BLaER1 treated with 17β-estradiol and CSF1 and Interleukin-3, amounts not matched to agents 10 nM and 100 nM (cell line): ENCODE measurements at regions not wholly inside any gene's neighbourhood (a gene's known extent, or its start where the extent isn't known, plus 50 kb on each side); places are given as distances from the start of the nearest gene placed in this dataset.

Experiments used
- H3K27ac ChIP-seq, 11 experiments: shearing (Covaris generic); formaldehyde crosslinking; 2 replicates each; pipeline ENCODE4 v1.8.1; 2022
- H3K27me3 ChIP-seq, 11 experiments: shearing (Covaris generic); formaldehyde crosslinking; 2 replicates each; pipeline ENCODE4 v1.8.1; 2022
- H3K36me3 ChIP-seq, 11 experiments: shearing (Covaris generic); formaldehyde crosslinking; 2 replicates each; pipeline ENCODE4 v1.8.1; 2022
- H3K4me1 ChIP-seq, 10 experiments: shearing (Covaris generic); formaldehyde crosslinking; 2 replicates each; pipeline ENCODE4 v1.8.1; 2022
- H3K4me2 ChIP-seq, 11 experiments: shearing (Covaris generic); formaldehyde crosslinking; 2 replicates each; pipeline ENCODE4 v1.8.1; 2022
- H3K4me3 ChIP-seq, 10 experiments: shearing (Covaris generic); formaldehyde crosslinking; 2 replicates each; pipeline ENCODE4 v1.8.1; 2022
- H3K9ac ChIP-seq, 11 experiments: shearing (Covaris generic); formaldehyde crosslinking; 2 replicates each; pipeline ENCODE4 v1.8.1; 2022
- H3K9me3 ChIP-seq, 11 experiments: shearing (Covaris generic); formaldehyde crosslinking; replicated peaks in 1 of 11; 2 replicates each; pipeline ENCODE4 v1.8.1; 2022
- H4K20me1 ChIP-seq, 11 experiments: shearing (Covaris generic); formaldehyde crosslinking; 2 replicates each; pipeline ENCODE4 v1.8.1; 2022
- Cebpa-rat ChIP-seq, 11 experiments: shearing (Covaris generic); IDR thresholded peaks; 2 replicates each; pipeline ENCODE4 v1.8.1; 2022

GRCh38 chr14:36066636-36067035 is 109.9 kb downstream of the PTCSC3 start:
- Histone ChIP-seq H4K20me1 (no peaks in the 10 kb centered on the region; a peak in 1 of 22 replicates), H3K9me3 (no peaks in the 10 kb centered on the region), H3K4me2 (0 out of 22 replicates have a peak overlapping the region, but pooled peaks of 1 of the 11 experiments have one; percentile 58), H3K4me1 (peaks cover 9 to 30% (median 25%) of the 10 kb centered on the region in 10 experiments), H3K9ac (no peak overlapping the region), H3K4me3 (no peak overlapping the region), H3K27me3 (no peaks in the 10 kb centered on the region), H3K27ac (no peak overlapping the region), H3K36me3 (no peaks in the 10 kb centered on the region)
- no peak for TF ChIP-seq Cebpa-rat (IDR thresholded peaks at IDR 0.05)

- Histone ChIP-seq H3K27ac (no peak overlapping the region), H3K4me1 (peaks cover 12 to 30% (median 25%) of the 10 kb centered on the region in 10 experiments), H3K4me2 (no peak overlapping the region), H4K20me1 (no peaks in the 10 kb centered on the region; a peak in 1 of 22 replicates), H3K4me3 (no peak overlapping the region), H3K27me3 (no peaks in the 10 kb centered on the region), H3K36me3 (no peaks in the 10 kb centered on the region), H3K9ac (no peak overlapping the region), H3K9me3 (no peaks in the 10 kb centered on the region)
- TF ChIP-seq Cebpa-rat (IDR thresholded peaks at IDR 0.05): no peak
Measured at GRCh38 chr14:36065831-36066230, 110.7 kb downstream of the PTCSC3 start.

DNA sequence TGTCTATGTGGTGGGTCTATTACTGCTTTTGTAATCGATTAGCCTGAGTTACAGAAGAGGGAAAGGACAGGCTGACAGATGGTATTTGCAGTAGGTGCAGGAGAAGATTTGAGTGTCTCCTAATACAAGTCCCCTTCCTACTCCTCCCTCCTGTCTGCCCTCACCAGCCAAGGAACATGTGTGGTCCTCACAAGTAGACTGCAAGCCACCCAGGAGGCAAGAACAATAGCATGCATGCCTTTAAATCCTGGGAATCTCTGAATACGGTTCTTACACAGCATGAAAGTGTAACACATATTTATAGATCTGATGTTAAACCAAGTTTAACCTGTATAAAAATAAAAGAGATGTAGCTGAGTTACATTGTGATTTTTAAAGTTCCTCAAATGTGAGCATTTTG is 117.0 kb downstream of the PTCSC3 start:
- Histone ChIP-seq H3K27ac (no peak overlapping the region), H4K20me1 (no peaks in the 10 kb centered on the region), H3K4me1 (0 out of 20 replicates have a peak, but pooled peaks cover 0 to 3% (median 0%) of the 10 kb centered on the region in 10 experiments), H3K9ac (no peak overlapping the region), H3K4me2 (no peak overlapping the region), H3K36me3 (no peaks in the 10 kb centered on the region), H3K27me3 (no peaks in the 10 kb centered on the region), H3K4me3 (no peak overlapping the region), H3K9me3 (no peaks in the 10 kb centered on the region)
- TF ChIP-seq Cebpa-rat (IDR thresholded peaks at IDR 0.05): no peak

DNA sequence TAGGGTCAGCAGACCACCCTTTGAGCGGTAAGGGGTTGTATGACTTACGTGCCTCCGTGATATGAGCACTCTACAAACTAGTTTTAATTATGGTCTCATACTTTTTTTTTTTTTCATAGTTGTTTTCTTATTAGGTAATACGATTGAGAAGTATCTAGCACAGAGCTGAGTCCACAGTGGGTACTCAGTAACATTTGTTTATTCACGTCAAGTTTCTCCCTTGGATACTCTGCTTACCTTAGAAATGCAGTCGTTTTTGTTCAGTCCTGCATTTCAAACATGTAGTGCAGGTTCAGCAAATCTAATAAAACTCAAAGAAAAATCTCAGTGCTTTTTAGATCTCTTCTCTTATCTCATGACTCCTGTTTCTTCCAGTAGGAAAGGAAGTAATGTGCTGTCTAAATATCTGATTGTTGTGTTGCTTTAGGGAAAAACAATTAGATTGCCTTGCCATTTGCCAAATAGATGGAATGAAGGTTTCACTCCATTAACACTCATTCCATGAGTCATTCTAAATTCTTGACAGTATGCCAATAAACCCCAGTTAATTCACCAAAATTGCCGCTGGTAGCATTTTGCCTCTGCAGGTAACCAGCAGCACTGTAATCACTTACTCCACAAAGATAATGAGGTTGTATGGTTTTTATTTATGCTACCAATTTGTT is 118.9 kb downstream of the PTCSC3 start:
- no peaks in the 10 kb centered on the region for H3K27me3 ChIP-seq
- no peaks in the 10 kb centered on the region for H3K9me3 ChIP-seq
- H3K4me1 ChIP-seq: 0 out of 20 replicates have a peak, but pooled peaks cover 0 to 3% (median 0%) of the 10 kb centered on the region in 10 experiments
- H3K4me3 ChIP-seq: no peak overlapping the region
- no peak overlapping the region for H3K4me2 ChIP-seq
- H3K9ac ChIP-seq: no peak overlapping the region
- H3K27ac ChIP-seq: no peak overlapping the region
- H4K20me1 ChIP-seq: no peaks in the 10 kb centered on the region
- H3K36me3 ChIP-seq: no peaks in the 10 kb centered on the region
- no peak for TF ChIP-seq Cebpa-rat (IDR thresholded peaks at IDR 0.05)

DNA sequence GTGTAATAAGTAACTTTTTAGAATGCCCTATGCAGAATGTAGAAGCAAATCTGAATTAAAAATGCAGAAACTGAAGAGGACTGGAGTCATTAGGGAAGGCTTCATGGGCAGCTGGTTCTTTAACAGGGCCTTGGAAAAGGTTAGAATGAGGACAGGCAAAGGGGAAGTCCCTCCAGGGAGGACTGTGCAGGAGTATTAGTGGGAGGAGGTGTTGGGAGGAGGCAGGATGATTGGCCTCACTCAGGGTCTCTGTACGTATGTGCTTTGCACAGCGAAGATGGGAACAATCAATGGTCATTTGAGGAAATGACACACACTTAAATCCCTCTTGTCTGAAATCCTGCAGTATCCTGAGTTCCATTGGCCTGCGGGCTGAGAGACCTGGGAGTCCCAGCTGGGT is 119.7 kb downstream of the PTCSC3 start:
- Histone ChIP-seq H3K36me3 (no peaks in the 10 kb centered on the region), H3K4me1 (0 out of 20 replicates have a peak, but pooled peaks cover 0 to 3% (median 0%) of the 10 kb centered on the region in 10 experiments), H3K9ac (no peak overlapping the region)

DNA sequence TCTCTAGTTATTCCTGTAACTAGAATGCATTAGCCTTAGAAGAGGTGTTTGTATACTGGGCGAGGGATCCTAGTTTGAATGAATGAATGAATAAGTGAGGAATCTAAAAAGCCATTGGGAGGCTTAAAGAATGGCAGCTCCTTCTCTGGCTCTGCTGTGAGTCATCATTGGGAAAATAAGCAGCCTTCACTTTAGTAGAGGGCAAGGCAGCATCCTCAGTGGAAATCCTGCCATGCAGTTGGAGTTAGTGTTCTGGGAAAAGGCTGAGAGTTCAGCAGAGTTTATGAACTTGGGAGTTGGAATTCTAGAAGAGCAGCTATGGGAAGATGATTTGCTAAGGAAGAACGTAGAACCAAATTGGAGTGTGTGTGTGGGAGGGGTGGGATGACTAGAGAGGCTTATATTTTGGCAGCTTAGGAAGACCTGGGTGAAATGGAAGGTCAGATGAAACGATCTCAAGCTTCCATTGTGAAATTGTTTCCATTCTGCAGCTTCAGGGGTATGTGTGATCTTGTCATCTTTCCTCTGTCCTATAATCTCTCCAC is 120.8 kb downstream of the PTCSC3 start:
- no peaks in the 10 kb centered on the region for H3K9me3 ChIP-seq
- no peaks in the 10 kb centered on the region for H4K20me1 ChIP-seq
- no peak overlapping the region for H3K9ac ChIP-seq
- H3K36me3 ChIP-seq: no peaks in the 10 kb centered on the region
- H3K4me2 ChIP-seq: no peak overlapping the region
- H3K4me3 ChIP-seq: no peak overlapping the region
- TF ChIP-seq Cebpa-rat (IDR thresholded peaks at IDR 0.05): no peak
- no peaks in the 10 kb centered on the region for H3K4me1 ChIP-seq
- no peak overlapping the region for H3K27ac ChIP-seq
- no peaks in the 10 kb centered on the region for H3K27me3 ChIP-seq

More for the DNA sequence above, 119.7 kb downstream of the PTCSC3 start:
- Histone ChIP-seq H3K4me3 (no peak overlapping the region), H3K27me3 (no peaks in the 10 kb centered on the region), H3K9me3 (no peaks in the 10 kb centered on the region), H3K27ac (no peak overlapping the region), H3K4me2 (no peak overlapping the region), H4K20me1 (no peaks in the 10 kb centered on the region)
- no peak for TF ChIP-seq Cebpa-rat (IDR thresholded peaks at IDR 0.05)

DNA sequence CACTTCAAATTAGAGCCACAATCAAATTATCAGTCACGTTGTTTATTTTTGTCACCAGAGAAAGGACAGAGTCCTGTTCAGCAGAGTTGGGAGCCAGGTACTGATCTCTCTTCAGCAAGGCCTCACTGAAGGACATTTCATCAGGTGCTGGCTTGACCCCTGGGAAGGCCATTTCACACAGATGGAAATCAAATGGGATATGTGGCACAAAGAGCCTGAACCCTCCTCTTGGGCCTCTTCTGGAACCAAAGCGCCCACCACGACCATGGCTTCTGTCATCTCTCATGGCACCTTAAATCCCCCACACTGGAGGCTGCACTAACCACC is 121.5 kb downstream of the PTCSC3 start:
- H4K20me1 ChIP-seq: no peaks in the 10 kb centered on the region
- H3K27ac ChIP-seq: no peak overlapping the region
- H3K9me3 ChIP-seq: no peaks in the 10 kb centered on the region
- H3K4me1 ChIP-seq: no peaks in the 10 kb centered on the region
- no peak overlapping the region for H3K4me3 ChIP-seq
- no peak overlapping the region for H3K9ac ChIP-seq
- H3K36me3 ChIP-seq: no peaks in the 10 kb centered on the region
- no peak overlapping the region for H3K4me2 ChIP-seq
- TF ChIP-seq Cebpa-rat (IDR thresholded peaks at IDR 0.05): no peak
- H3K27me3 ChIP-seq: no peaks in the 10 kb centered on the region

DNA sequence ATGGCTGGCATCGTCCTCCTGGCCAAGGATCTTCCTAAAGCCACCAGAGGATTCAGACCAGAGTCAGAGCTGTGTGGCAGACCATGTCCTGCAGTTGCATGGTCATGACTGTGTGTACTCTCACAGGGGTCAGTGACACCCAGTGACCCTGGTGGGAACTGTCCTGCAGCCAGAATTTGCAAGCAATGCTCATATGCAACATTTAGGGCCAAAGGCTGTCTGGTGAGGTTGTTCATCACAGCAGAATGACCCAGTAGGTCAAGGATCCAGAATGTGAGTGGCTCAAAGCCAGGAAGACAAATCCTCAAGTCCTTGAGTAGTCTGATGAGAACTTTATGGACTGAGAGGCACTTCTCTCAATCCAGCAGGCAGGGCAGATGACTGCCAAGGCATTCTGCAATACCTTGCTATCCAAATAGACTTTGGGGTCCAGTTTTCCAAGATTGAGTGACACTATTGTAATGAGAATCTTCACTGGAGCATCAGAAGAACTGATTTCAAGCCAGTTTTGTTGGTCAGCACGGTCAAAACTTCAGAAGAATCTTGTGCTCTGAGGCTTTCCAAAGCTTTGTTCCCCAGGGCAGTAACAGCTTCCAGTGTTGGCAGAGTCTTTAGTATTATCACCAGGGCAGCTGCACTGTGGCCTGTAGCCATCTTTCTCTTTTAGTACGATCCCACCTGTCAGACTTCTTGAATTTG is 122.0 kb downstream of the PTCSC3 start:
- Histone ChIP-seq H3K27ac (no peak overlapping the region), H3K9me3 (no peaks in the 10 kb centered on the region), H3K4me3 (no peak overlapping the region), H3K4me2 (no peak overlapping the region), H3K36me3 (no peaks in the 10 kb centered on the region), H3K27me3 (no peaks in the 10 kb centered on the region), H4K20me1 (no peaks in the 10 kb centered on the region), H3K4me1 (no peaks in the 10 kb centered on the region), H3K9ac (no peak overlapping the region)
- TF ChIP-seq Cebpa-rat (IDR thresholded peaks at IDR 0.05): no peak

GRCh38 chr14:36052681-36053080 is 123.8 kb downstream of the PTCSC3 start:
- Histone ChIP-seq H3K9me3 (no peaks in the 10 kb centered on the region), H3K4me2 (no peak overlapping the region), H3K4me3 (no peak overlapping the region), H3K9ac (no peak overlapping the region), H4K20me1 (no peaks in the 10 kb centered on the region), H3K4me1 (no peaks in the 10 kb centered on the region), H3K27ac (no peak overlapping the region), H3K27me3 (no peaks in the 10 kb centered on the region), H3K36me3 (no peaks in the 10 kb centered on the region)
- no peak for TF ChIP-seq Cebpa-rat (IDR thresholded peaks at IDR 0.05)

- Histone ChIP-seq H3K9me3 (no peaks in the 10 kb centered on the region), H3K9ac (no peak overlapping the region), H3K4me1 (no peaks in the 10 kb centered on the region), H4K20me1 (no peaks in the 10 kb centered on the region), H3K4me3 (no peak overlapping the region), H3K36me3 (no peaks in the 10 kb centered on the region), H3K4me2 (no peak overlapping the region), H3K27ac (no peak overlapping the region), H3K27me3 (no peaks in the 10 kb centered on the region)
- TF ChIP-seq Cebpa-rat (IDR thresholded peaks at IDR 0.05): no peak
Measured at GRCh38 chr14:36052063-36052462, 124.5 kb downstream of the PTCSC3 start.
